HG03025 (cell line): ENCODE measurements at regions not wholly inside any gene's neighbourhood (a gene's known extent, or its start where the extent isn't known, plus 50 kb on each side); places are given as distances from the start of the nearest gene placed in this dataset.

Experiments
- ATAC-seq: cut with Tn5 transposase; IDR thresholded peaks from one replicate; pipeline ENCODE4 v1.9.1; 2021; ENCODE audit warnings: mild to moderate bottlenecking, moderate library complexity; ENCODE audit not compliant: unreplicated experiment, low FRiP score

DNA sequence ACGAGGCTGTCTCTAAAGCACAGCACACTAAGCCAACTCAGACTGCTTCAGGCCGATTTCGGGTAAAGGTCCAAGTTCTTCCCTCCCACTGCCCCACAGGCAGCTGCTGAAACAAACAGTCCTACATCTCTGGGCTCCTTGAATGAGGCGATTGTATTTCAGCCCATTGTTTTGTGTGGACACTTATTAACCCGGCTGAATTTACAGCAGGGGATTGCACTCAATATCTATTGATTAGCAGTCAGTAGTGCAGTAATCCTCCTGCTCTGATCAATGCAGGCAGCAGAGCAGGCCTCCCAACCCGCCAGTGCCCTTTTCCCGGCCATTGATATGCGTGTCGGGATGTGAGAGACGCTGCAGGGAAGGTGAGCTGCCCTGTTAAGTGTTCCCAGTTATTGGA lies 330.1 kb downstream of the CMPK2 start:
- no peak for ATAC-seq

- no peak for ATAC-seq
Observed at GRCh38 chr2:6538607-6539006, 327.1 kb downstream of the CMPK2 start.

DNA sequence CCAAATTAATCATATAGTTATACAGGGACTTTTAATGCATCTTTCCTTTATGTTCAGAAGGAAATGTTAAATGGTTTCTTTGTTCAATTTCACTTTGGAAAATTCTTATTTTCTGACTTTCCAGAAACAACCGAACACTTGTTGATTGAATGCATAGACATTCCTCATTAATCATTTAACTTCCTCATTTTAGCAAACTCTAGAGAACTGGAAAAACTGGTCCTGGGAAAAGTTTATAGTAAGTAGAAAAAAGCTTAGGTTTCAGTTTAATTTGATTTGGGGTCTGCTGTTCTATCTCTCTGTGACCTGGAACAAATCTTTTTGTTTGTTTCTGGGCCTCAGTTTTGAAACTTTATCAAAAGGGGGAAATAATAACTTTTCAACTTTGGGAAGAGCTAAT lies 320.4 kb downstream of the CMPK2 start:
- ATAC-seq: no peak

DNA sequence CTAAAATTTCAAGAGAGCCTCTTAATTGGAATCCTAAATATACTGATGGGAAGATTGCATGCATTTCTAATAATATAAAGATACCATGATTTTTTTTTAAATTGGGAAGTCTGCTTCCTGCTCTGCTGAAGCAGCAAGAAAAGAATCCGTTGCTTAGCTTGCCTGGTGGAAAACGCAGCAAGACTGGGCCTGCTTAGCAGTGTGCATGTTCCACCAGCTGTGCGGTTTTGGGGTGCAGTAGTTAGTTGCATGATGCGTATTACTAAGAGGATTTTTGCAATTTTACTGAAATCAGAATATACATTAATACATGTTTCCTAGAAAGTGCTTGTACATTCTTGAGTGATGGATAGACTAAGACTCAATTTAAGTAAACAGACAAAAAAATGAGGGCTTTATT lies 319.9 kb downstream of the CMPK2 start:
- ATAC-seq: no peak

DNA sequence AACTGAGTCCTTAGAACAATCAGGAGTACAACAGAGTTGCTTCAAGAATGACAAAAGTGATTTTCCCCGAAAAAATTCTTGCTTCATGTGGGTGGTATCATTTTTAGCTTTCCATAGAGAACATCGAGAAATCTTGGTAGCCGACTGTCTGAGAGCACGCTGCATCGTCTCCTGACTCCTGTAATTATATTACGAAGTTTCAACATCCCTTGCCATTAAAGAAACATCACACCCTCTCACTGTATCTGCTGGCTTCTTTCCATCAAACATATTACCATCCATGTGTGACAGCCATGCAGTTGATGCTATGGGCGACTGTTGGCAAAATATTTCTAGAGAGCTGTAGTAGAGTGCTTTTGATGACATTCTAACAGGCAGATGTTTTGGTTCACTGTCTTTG lies 311.2 kb downstream of the CMPK2 start:
- no peak for ATAC-seq

DNA sequence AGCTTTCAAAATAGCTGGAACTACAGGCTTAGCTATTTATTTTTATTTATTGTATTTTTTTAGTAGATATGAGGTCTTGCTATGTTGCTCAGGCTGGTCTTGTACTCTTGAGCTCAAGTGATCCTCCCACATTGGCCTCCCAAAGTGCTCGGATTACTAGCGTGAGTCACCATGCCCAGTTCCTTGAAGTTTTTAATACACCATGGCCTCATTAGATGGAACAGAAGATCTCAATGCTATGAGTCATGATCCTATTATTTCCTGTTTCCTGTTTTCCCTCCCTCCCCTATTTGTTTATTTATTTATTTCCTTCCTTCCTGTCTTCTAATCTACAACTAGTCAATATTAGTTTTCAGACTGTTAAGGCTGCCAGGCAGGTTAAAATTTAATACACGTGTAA lies 309.0 kb downstream of the CMPK2 start:
- ATAC-seq: no peak

DNA sequence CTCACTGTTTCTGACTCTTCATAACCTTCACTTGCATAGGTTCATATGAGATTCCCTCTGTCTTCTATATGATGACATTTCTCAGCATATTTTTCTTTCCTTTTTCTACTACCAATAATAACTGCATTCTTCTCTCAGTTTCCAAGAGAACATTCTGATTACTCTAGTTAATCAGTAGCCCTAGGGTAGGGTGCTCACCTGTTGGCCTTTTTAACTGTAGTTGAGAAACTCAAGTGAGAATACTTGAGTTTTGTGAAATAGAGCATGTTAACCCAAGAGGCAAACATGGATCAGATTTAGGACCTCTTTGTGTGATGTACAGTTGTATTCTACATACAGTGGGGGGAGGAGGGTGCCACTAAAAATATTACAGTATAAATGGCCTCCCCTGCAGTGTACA lies 308.0 kb downstream of the CMPK2 start:
- no peak for ATAC-seq

DNA sequence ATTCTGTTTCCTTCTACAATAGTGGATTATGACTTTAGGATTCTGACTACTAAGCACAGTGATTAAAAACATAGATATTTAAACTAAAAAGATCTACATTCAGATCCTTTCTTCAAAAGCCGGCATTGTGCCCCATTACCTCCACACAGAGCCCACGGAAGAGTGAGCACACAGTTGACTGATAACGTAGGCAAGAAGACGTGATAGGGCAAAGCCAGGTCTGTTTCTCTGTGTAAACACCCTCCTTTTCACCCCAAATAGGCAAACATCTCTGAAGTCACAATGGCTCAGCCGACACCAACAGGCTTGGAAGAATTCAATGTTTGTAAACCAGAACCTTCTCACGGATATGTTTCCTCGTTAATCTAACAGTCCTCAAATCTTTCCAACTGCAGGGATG lies 302.9 kb downstream of the CMPK2 start:
- no peak for ATAC-seq

DNA sequence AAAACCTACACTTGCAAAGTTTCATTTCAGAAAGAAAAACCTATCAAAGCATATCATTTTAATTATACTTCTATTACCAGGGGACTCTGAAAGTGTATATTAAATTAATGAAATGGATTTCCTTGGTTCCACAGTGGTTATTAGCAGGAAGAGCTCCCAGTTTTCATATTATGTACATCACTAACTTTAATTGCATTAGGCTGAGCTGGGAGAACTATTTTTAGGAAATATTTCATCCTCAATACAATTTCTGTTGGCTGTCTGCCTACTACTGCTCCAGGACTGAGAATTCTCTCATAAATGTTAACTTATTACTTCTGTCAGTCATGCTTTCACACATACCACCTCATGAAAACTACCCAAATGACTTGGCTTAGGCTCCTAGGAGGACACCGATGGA lies 301.4 kb downstream of the CMPK2 start:
- ATAC-seq: no peak

GRCh38 chr2:6574121-6574520 lies 291.6 kb downstream of the CMPK2 start:
- ATAC-seq: no peak

DNA sequence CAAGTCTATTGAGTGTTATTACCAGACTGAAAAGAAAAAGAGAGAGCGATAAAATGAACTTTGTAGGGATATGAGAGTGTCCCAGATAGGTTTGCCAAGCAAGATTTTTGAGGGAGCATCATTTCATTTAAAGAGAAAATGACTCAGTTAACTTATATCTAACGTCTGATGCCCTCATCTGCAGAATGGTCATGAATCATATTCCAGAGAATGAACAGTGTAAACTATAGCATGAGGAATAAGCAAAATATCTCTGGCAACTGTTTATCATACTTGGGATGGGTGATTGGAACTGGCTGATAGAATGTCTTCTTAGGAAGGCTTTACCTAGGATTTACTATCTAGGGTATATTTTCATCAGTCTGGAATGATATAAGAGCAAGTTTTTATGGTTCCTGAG lies 289.4 kb downstream of the CMPK2 start:
- ATAC-seq: no peak

DNA sequence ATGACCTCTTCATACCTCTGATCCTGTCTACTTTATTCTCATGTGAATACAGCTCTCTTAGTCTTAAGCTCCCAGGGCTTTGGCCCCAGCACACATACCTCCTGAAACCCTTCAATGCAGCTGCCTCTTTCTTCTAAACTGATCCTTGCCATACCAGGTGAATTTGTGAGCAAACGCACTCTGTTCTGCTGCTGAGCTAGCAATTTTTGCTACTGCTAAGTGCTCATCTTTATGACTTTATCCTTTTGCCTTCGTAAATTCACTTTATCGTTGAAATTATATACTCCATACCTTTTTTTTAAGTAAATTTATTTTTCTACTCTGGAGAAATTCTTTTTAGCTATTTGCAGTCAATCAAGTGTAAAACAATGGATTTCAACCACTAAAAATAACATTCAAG lies 287.7 kb downstream of the CMPK2 start:
- no peak for ATAC-seq

DNA sequence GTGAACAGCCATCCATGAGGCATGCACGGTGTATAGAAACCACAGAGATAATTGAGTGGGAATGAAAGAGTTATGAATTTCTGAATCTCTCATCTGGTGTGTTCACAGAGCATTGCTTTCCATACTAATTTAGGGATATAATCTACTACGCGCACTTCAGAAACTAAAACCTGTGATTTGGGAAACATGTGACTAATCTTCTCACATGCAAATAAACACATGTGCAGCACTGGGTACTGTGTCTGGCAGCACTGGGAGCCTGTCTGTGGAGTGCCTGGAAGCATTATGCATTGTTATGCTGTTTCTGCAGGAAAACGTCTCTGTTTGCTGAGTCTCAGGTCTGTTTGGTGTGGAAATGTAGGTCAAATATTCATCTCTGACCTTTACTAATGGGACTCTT lies 287.3 kb downstream of the CMPK2 start:
- ATAC-seq: no peak

GRCh38 chr2:6579281-6579680 lies 286.4 kb downstream of the CMPK2 start:
- ATAC-seq: no peak

DNA sequence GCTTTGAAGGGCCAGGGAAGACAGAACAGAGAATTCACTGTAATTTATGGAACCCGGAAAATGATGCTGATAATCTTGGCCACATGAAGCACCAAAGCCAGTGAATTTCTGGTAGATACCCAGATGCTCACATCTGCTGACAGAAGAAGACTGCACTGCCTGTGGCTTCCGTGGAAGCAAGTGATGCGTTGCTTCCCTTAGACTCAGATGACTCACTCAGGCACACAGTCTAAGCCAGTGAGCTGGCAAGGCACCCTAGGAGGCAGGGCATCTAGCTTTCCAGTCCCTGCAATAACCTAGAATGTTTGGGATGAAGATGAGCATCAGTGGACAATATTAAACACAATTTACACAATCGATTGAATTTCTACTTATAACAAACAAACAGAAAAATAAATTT lies 284.7 kb downstream of the CMPK2 start:
- ATAC-seq: no peak

- no peak for ATAC-seq
Observed at GRCh38 chr2:6589150-6589549, 276.6 kb downstream of the CMPK2 start.

GRCh38 chr2:6590442-6590841 lies 275.3 kb downstream of the CMPK2 start:
- no peak for ATAC-seq

GRCh38 chr2:6602471-6602870 lies 263.2 kb downstream of the CMPK2 start:
- no peak for ATAC-seq

GRCh38 chr2:6605836-6606505 lies 259.7 kb downstream of the CMPK2 start:
- no peak for ATAC-seq

- no peak for ATAC-seq
Observed at GRCh38 chr2:6617794-6618193, 247.9 kb downstream of the CMPK2 start.

DNA sequence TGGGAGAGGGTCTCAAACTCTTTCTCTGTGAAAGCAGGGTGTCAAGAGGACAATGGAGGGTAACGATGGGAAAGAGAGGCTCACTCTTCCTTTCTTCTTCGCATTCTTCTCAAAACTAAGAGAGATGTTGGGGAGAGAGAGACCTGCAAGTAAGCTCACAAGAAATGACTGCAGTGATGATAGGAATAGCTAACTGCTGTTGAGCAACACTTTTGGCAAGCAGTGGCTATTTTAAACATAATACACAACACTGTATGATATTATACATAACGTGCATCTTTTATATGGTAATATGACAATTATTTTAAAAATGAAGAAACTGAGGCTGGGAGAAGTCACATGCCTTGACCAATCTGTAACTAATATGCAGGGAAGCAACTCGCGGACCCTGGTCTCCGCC lies 247.5 kb downstream of the CMPK2 start:
- no peak for ATAC-seq

DNA sequence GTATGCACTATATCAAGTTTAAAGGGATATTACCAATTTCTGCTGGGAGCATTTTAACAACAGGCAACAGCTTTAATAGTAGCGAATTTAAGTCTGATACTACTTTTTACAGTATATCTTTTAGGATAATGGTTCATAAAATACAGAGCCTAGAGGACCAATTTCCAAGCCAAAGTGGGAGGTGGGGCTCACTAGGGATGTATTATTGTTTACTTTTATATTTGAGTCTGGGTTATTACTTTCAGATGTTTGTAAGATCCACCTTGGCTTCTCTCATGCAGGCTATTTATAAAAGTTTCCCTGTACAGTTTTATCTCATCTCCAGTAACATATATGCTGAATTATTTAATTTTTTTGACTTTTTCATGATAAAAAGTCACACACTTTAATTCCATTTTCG lies 242.0 kb downstream of the CMPK2 start:
- ATAC-seq: no peak

DNA sequence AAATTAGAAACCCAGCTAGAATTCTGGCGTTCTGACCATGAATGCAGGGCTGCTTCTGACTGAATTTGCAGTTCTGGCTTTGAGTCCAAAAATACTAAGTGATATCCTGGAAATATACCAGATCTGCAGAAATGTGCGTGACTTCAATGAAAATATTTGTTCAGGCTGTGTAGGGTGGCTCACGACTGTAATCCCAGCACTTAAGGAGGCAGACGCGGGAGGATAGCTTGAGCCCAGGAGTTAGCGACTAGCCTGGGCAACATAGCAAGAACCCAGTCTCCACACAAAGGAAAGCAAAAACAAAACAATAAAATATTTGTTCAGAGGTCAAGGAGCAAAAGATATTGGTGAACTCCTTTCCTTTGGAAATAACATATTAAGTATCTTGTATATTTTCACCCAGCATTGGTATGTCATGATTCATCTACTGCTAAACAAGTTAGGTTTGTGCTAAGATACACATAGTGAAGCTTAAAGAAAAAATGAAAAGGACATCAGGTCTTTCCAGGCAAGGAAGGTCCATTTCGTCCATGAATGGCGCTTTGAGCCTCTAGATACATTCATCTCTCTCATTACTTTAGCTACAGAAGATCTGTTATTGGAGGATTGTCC lies 239.2 kb downstream of the CMPK2 start:
- ATAC-seq: no peak
